ENCODE measurements at regions not wholly inside any gene's neighbourhood (a gene's known extent, or its start where the extent isn't known, plus 50 kb on each side); places are given as distances from the start of the nearest gene placed in this dataset.

DNA sequence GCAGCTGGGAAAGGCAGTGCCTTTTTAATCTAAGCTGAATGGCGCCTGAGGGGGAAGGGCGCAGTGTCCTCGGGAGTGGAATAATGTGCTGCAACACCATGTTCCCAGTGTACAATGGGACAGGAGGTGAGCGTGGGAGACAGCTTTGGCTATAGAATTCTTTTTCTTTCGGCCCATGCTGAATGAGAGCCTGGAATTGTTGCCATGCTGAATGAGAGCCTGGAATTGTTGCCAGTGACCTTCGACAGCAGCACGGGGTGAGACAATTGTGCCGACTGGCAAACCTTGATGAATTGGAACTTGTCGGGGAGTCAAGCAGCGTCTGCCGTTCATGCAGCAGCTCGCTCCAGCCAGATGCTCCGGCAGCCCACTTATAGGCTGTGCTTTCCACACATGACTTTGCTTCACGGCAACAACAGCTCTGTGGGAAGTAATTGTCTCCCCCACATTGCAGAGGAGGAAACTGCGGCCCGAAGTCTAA lies 141.4 kb upstream of the E2F8 start:
- Mint-ChIP-seq H3K4me1 (no peaks in the 10 kb centered on the region), H3K9me3 (no peaks in the 10 kb centered on the region), H3K36me3 (no peaks in the 10 kb centered on the region), H3K27me3 (peaks cover 23 to 25% of the 10 kb centered on the region in 2 donors), H3K4me3 (no peak overlapping the region), H3K27ac (no peak overlapping the region)
- 83% methylated on average over 12 of the region's 16 CpGs for WGBS (ENCODE audit: insufficient coverage)
- H3K4me3 ChIP-seq (ENCODE audit: control insufficient read depth in 1 of 2, extremely low read depth in 1 of 2, low read length in 1 of 2): no peak overlapping the region
- no peak overlapping the region for H3K27ac ChIP-seq (ENCODE audit: low read length)
- ChIA-PET CTCF (no interaction called here), POLR2A (no interaction called here)
- H3K36me3 ChIP-seq (ENCODE audit: control insufficient read depth in 2 of 2, extremely low read depth in 1 of 2, insufficient read depth in 1 of 2, low read length in 1 of 2): no peaks in the 10 kb centered on the region
- ATAC-seq (replicated peaks in 1 of 4): no peak
- H3K27me3 ChIP-seq (replicated peaks in 1 of 2; ENCODE audit: control insufficient read depth in 2 of 2, extremely low read depth in 1 of 2, insufficient read depth in 2 of 2, low read length in 1 of 2): peaks cover 0 to 12% of the 10 kb centered on the region in 2 experiments
- no peaks in the 10 kb centered on the region for H3K4me1 ChIP-seq (ENCODE audit: control insufficient read depth in 1 of 2, extremely low read depth in 1 of 2, insufficient read depth in 2 of 2, low read length in 2 of 2)
- no peaks in the 10 kb centered on the region for H3K9me3 ChIP-seq
- no peak for DNase-seq

DNA sequence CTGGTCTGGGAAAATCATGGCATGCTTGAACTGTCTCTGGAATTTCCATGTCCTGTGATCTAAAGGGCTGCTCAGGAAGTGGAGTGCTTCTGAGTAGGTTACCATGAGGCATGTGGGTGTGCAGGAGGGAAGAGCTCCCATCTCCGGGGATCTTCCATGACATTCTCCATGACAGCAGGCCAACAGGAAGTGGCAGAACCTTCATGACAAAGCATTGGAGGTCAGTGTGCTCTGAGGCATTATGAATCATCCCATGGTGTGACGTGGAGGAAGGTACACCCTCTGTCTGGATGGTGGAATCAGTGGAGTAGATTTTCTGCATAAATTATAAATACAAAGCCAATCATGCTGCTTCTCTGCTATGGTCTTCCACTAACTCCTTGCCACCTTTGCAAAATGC lies 139.6 kb upstream of the E2F8 start:
- H3K4me3 Mint-ChIP-seq: no peak overlapping the region
- DNase-seq (no peak), ATAC-seq (replicated peaks in 1 of 4) (no peak)
- Histone ChIP-seq H3K27me3 (replicated peaks in 1 of 2; ENCODE audit: control insufficient read depth in 2 of 2, extremely low read depth in 1 of 2, insufficient read depth in 2 of 2, low read length in 1 of 2) (peaks cover 0 to 12% of the 10 kb centered on the region in 2 experiments), H3K9me3 (no peaks in the 10 kb centered on the region), H3K4me1 (ENCODE audit: control insufficient read depth in 1 of 2, extremely low read depth in 1 of 2, insufficient read depth in 2 of 2, low read length in 2 of 2) (no peaks in the 10 kb centered on the region), H3K4me3 (ENCODE audit: control insufficient read depth in 1 of 2, extremely low read depth in 1 of 2, low read length in 1 of 2) (no peak overlapping the region), H3K36me3 (ENCODE audit: control insufficient read depth in 2 of 2, extremely low read depth in 1 of 2, insufficient read depth in 1 of 2, low read length in 1 of 2) (no peaks in the 10 kb centered on the region), H3K27ac (ENCODE audit: low read length) (no peak overlapping the region)
- POLR2A ChIA-PET: no interaction called here
- WGBS (ENCODE audit: insufficient coverage): 67% methylated on average over 1 of the region's 2 CpGs
- no peaks in the 10 kb centered on the region for H3K36me3 Mint-ChIP-seq
- no peaks in the 10 kb centered on the region for H3K4me1 Mint-ChIP-seq
- H3K27me3 Mint-ChIP-seq: peaks cover 31 to 37% of the 10 kb centered on the region in 2 donors
- CTCF ChIA-PET: no interaction called here
- no peak overlapping the region for H3K27ac Mint-ChIP-seq
- H3K9me3 Mint-ChIP-seq: no peaks in the 10 kb centered on the region

DNA sequence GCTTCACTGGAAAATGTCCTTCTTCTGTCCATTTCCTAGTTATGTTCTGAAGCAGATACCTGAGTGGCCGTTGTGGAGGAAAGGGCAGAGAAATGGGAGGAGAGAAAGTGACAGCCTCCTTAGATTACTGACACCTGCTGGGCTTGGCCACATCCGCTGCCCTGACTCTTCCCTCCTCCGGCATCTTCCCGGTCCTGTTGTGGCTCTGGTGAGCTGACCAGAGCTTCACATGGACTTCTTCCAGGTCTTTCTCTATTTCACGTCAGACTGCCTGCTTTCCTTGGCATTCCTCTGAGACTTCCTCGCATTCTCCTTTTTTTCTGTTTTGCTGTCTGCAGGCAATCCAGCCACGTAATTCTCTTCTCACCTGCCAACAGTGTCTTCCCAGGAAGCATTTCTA lies 138.7 kb upstream of the E2F8 start:
- ATAC-seq (replicated peaks in 1 of 4): no peak
- Histone ChIP-seq H3K27ac (ENCODE audit: low read length) (no peak overlapping the region), H3K9me3 (no peaks in the 10 kb centered on the region), H3K27me3 (replicated peaks in 1 of 2; ENCODE audit: control insufficient read depth in 2 of 2, extremely low read depth in 1 of 2, insufficient read depth in 2 of 2, low read length in 1 of 2) (peaks cover 0 to 12% of the 10 kb centered on the region in 2 experiments), H3K36me3 (ENCODE audit: control insufficient read depth in 2 of 2, extremely low read depth in 1 of 2, insufficient read depth in 1 of 2, low read length in 1 of 2) (no peaks in the 10 kb centered on the region), H3K4me1 (ENCODE audit: control insufficient read depth in 1 of 2, extremely low read depth in 1 of 2, insufficient read depth in 2 of 2, low read length in 2 of 2) (no peaks in the 10 kb centered on the region), H3K4me3 (ENCODE audit: control insufficient read depth in 1 of 2, extremely low read depth in 1 of 2, low read length in 1 of 2) (no peak overlapping the region)
- no peaks in the 10 kb centered on the region for H3K9me3 Mint-ChIP-seq
- H3K27ac Mint-ChIP-seq: no peak overlapping the region
- H3K4me1 Mint-ChIP-seq: no peaks in the 10 kb centered on the region
- ChIA-PET POLR2A (no interaction called here), CTCF (no interaction called here)
- H3K27me3 Mint-ChIP-seq: peaks cover 40 to 43% of the 10 kb centered on the region in 2 donors
- DNase-seq: no peak
- 64% methylated on average over 4 of the region's 7 CpGs for WGBS (ENCODE audit: insufficient coverage)
- H3K36me3 Mint-ChIP-seq: no peaks in the 10 kb centered on the region
- H3K4me3 Mint-ChIP-seq: no peak overlapping the region

DNA sequence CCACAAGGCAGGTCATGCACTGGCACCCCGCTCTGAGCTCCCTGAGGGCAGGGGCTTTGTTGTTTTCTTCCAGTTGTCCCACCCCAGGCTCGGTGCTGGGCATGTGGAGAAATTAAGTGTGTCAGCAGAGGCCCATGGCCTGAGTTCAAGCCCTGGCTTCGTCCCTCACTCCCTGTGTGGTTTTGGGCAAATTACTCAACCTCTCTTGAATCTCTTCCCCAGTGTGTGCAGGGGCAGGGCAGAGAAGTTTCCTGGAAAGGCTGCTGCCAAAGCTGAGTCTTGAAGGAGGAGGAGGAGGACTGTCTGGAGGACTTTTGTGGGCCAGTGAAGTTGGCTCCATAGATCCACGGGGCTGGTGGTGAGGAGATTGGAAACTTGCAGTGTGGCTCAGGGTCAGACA lies 138.1 kb upstream of the E2F8 start:
- POLR2A ChIA-PET: no interaction called here
- Histone ChIP-seq H3K27ac (ENCODE audit: low read length) (no peak overlapping the region), H3K4me3 (ENCODE audit: control insufficient read depth in 1 of 2, extremely low read depth in 1 of 2, low read length in 1 of 2) (no peak overlapping the region), H3K4me1 (ENCODE audit: control insufficient read depth in 1 of 2, extremely low read depth in 1 of 2, insufficient read depth in 2 of 2, low read length in 2 of 2) (no peaks in the 10 kb centered on the region), H3K9me3 (no peaks in the 10 kb centered on the region), H3K27me3 (replicated peaks in 1 of 2; ENCODE audit: control insufficient read depth in 2 of 2, extremely low read depth in 1 of 2, insufficient read depth in 2 of 2, low read length in 1 of 2) (peaks cover 0 to 12% of the 10 kb centered on the region in 2 experiments), H3K36me3 (ENCODE audit: control insufficient read depth in 2 of 2, extremely low read depth in 1 of 2, insufficient read depth in 1 of 2, low read length in 1 of 2) (no peaks in the 10 kb centered on the region)
- ATAC-seq (replicated peaks in 1 of 4): no peak
- CTCF ChIA-PET: no interaction called here
- Mint-ChIP-seq H3K9me3 (no peaks in the 10 kb centered on the region), H3K27ac (no peak overlapping the region), H3K27me3 (peaks cover 43 to 44% of the 10 kb centered on the region in 2 donors), H3K36me3 (no peaks in the 10 kb centered on the region), H3K4me1 (no peaks in the 10 kb centered on the region), H3K4me3 (no peak overlapping the region)
- no peak for DNase-seq
- 71% methylated on average over 2 of the region's 4 CpGs for WGBS (ENCODE audit: insufficient coverage)

DNA sequence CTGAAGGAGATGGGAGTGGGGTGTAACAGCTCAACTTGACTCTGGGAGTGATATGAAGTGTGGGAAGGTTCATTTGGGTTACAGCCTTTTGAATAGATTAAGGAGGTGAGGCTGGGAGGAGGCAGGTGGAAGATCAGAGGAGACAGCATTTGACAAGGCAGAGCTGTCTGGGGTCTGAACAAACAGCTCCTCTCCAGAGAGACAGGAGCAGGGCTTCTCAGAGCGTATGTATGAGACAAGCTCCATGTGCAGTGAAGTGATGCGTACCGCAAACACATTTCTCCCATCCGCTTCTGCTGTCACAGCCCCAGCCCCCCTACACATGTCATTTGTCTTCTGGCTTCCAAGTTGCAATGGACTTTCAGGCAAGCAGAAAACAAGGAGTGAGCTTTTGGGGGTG lies 137.1 kb upstream of the E2F8 start:
- ATAC-seq (replicated peaks in 1 of 4): no peak
- WGBS (ENCODE audit: insufficient coverage): 100% methylated on average over 3 of the region's 4 CpGs
- H3K27ac Mint-ChIP-seq: no peak overlapping the region
- H3K4me1 ChIP-seq (ENCODE audit: control insufficient read depth in 1 of 2, extremely low read depth in 1 of 2, insufficient read depth in 2 of 2, low read length in 2 of 2): no peaks in the 10 kb centered on the region
- ChIA-PET POLR2A (no interaction called here), CTCF (no interaction called here)
- peaks cover 0 to 12% of the 10 kb centered on the region in 2 experiments for H3K27me3 ChIP-seq (replicated peaks in 1 of 2; ENCODE audit: control insufficient read depth in 2 of 2, extremely low read depth in 1 of 2, insufficient read depth in 2 of 2, low read length in 1 of 2)
- no peak overlapping the region for H3K4me3 Mint-ChIP-seq
- no peaks in the 10 kb centered on the region for H3K9me3 ChIP-seq
- no peaks in the 10 kb centered on the region for H3K4me1 Mint-ChIP-seq
- H3K27ac ChIP-seq (ENCODE audit: low read length): no peak overlapping the region
- DNase-seq: no peak
- H3K9me3 Mint-ChIP-seq: no peaks in the 10 kb centered on the region
- no peak overlapping the region for H3K4me3 ChIP-seq (ENCODE audit: control insufficient read depth in 1 of 2, extremely low read depth in 1 of 2, low read length in 1 of 2)
- H3K36me3 ChIP-seq (ENCODE audit: control insufficient read depth in 2 of 2, extremely low read depth in 1 of 2, insufficient read depth in 1 of 2, low read length in 1 of 2): no peaks in the 10 kb centered on the region
- H3K27me3 Mint-ChIP-seq: peaks cover 47 to 49% of the 10 kb centered on the region in 2 donors
- H3K36me3 Mint-ChIP-seq: no peaks in the 10 kb centered on the region

DNA sequence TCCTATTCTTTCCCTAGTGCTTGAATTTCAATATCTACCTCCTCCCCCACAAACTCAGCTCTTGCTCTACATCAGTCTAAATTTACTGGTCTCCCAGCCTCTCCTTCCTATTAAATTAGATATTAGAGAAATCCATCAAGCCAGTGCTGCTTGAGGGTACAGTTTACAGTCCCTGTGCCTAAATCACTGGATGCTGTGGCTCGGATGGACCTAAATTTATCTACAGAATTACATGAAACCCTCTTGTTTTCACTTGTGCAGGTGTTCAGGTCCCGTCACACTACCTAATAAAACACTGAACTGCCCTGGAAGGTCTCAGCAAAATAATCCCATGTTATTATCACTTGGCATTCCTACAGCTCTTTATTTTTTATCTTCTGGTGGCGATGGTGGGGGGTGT lies 134.7 kb upstream of the E2F8 start:
- Histone ChIP-seq H3K27ac (ENCODE audit: low read length) (no peak overlapping the region), H3K9me3 (no peaks in the 10 kb centered on the region), H3K4me3 (ENCODE audit: control insufficient read depth in 1 of 2, extremely low read depth in 1 of 2, low read length in 1 of 2) (no peak overlapping the region), H3K36me3 (ENCODE audit: control insufficient read depth in 2 of 2, extremely low read depth in 1 of 2, insufficient read depth in 1 of 2, low read length in 1 of 2) (no peaks in the 10 kb centered on the region), H3K4me1 (ENCODE audit: control insufficient read depth in 1 of 2, extremely low read depth in 1 of 2, insufficient read depth in 2 of 2, low read length in 2 of 2) (no peaks in the 10 kb centered on the region), H3K27me3 (replicated peaks in 1 of 2; ENCODE audit: control insufficient read depth in 2 of 2, extremely low read depth in 1 of 2, insufficient read depth in 2 of 2, low read length in 1 of 2) (peaks cover 2 to 5% of the 10 kb centered on the region in 2 experiments)
- Mint-ChIP-seq H3K36me3 (no peaks in the 10 kb centered on the region), H3K4me3 (no peak overlapping the region), H3K27me3 (peaks cover 36 to 40% of the 10 kb centered on the region in 2 donors), H3K9me3 (no peaks in the 10 kb centered on the region), H3K4me1 (no peaks in the 10 kb centered on the region), H3K27ac (no peak overlapping the region)
- DNase-seq (no peak), ATAC-seq (replicated peaks in 1 of 4) (no peak)
- ChIA-PET CTCF (no interaction called here), POLR2A (no interaction called here)
- 43% methylated on average over 1 of the region's 3 CpGs for WGBS (ENCODE audit: insufficient coverage)

DNA sequence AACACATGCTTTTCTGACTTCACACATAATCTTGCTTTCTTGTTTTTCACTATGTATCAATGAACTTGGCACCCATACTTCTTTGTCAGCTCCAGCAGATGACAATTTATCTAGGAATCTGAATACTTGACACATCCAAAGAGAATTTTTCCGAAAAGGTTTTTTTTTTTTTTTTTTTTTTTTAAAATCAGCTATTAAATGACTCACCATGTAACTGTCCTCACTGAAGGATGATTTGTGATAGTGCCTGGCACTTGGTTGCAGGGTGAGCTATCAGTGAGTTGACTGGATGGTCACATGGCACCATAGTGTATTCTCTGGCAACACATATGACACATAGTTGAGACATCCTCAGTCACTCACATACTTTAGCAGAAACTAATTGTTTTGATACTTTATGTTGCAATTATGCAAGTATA lies 133.4 kb upstream of the E2F8 start:
- H3K4me3 ChIP-seq (ENCODE audit: control insufficient read depth in 1 of 2, extremely low read depth in 1 of 2, low read length in 1 of 2): no peak overlapping the region
- no peaks in the 10 kb centered on the region for H3K9me3 Mint-ChIP-seq
- no peaks in the 10 kb centered on the region for H3K4me1 ChIP-seq (ENCODE audit: control insufficient read depth in 1 of 2, extremely low read depth in 1 of 2, insufficient read depth in 2 of 2, low read length in 2 of 2)
- peaks cover 27 to 34% of the 10 kb centered on the region in 2 donors for H3K27me3 Mint-ChIP-seq
- no peak overlapping the region for H3K27ac ChIP-seq (ENCODE audit: low read length)
- no peak overlapping the region for H3K4me3 Mint-ChIP-seq
- DNase-seq (no peak), ATAC-seq (replicated peaks in 1 of 4) (no peak)
- no peak overlapping the region for H3K27ac Mint-ChIP-seq
- no peaks in the 10 kb centered on the region for H3K4me1 Mint-ChIP-seq
- H3K36me3 Mint-ChIP-seq: no peaks in the 10 kb centered on the region
- H3K9me3 ChIP-seq: no peaks in the 10 kb centered on the region
- CTCF ChIA-PET: no interaction called here
- H3K27me3 ChIP-seq (replicated peaks in 1 of 2; ENCODE audit: control insufficient read depth in 2 of 2, extremely low read depth in 1 of 2, insufficient read depth in 2 of 2, low read length in 1 of 2): peaks cover 2 to 5% of the 10 kb centered on the region in 2 experiments
- H3K36me3 ChIP-seq (ENCODE audit: control insufficient read depth in 2 of 2, extremely low read depth in 1 of 2, insufficient read depth in 1 of 2, low read length in 1 of 2): no peaks in the 10 kb centered on the region
- POLR2A ChIA-PET: no interaction called here
- WGBS (ENCODE audit: insufficient coverage): no CpG with 5 or more reads among the region's 1 CpG
